Heart right ventricle (tissue), 16 donors: ENCODE measurements at regions not wholly inside any gene's neighbourhood (a gene's known extent, or its start where the extent isn't known, plus 50 kb on each side); places are given as distances from the start of the nearest gene placed in this dataset.

Source experiments
- ATAC-seq, 8 donors: fragments of 200-7000 bp; cut with Tn5 transposase; one replicate each; pipeline ENCODE4 v1.9.1; 2020; ENCODE audit warnings: mild to moderate bottlenecking in 8 of 8, moderate library complexity in 8 of 8, moderate number of reproducible peaks in 1 of 8
- DNase-seq, 2 donors: peaks; one replicate each; pipeline ENCODE4 v3.0.0-alpha.2; 2020
- H3K27ac ChIP-seq, 10 donors: fragments of 200-600 bp; sonication (generic) in 2 of 10; one replicate each; pipeline versions ENCODE4 v1.5.0 to v1.8.0; 2020 to 2022; ENCODE audit warnings: mild to moderate bottlenecking in 3 of 10
- H3K27me3 ChIP-seq, 7 donors: fragments of 200-600 bp; one replicate each; pipeline ENCODE4 v1.8.0; 2021 to 2022; ENCODE audit warnings: mild to moderate bottlenecking in 2 of 7
- H3K36me3 ChIP-seq, 9 donors: fragments of 200-600 bp; sonication (generic) in 1 of 9; one replicate each; pipeline versions ENCODE4 v1.5.0 to v1.8.0; 2020 to 2022; ENCODE audit warnings: mild to moderate bottlenecking in 2 of 9
- H3K4me1 ChIP-seq, 9 donors: fragments of 200-600 bp; sonication (generic) in 1 of 9; one replicate each; pipeline versions ENCODE4 v1.5.0 to v1.8.0; 2020 to 2022; ENCODE audit warnings: mild to moderate bottlenecking in 4 of 9
- H3K4me3 ChIP-seq, 10 donors: fragments of 200-600 bp; sonication (generic) in 2 of 10; one replicate each; pipeline versions ENCODE4 v1.5.0 to v1.8.0; 2020 to 2022; ENCODE audit warnings: mild to moderate bottlenecking in 7 of 10, moderate library complexity in 2 of 10
- H3K9me3 ChIP-seq, 11 donors: fragments of 200-600 bp in 10 of 11; sonication (generic) in 2 of 11; one replicate each; pipeline versions ENCODE4 v1.5.0 to v1.8.0; 2013 to 2022; ENCODE audit warnings: mild to moderate bottlenecking in 2 of 11, control low read depth in 1 of 11, moderate library complexity in 1 of 11
- CTCF ChIP-seq, 9 donors: fragments of 200-600 bp; sonication (generic) in 2 of 9; IDR thresholded peaks; one replicate each; pipeline versions ENCODE4 v1.5.0 to v1.8.0; 2021 to 2022; ENCODE audit warnings: antibody characterized with exemption in 9 of 9, mild to moderate bottlenecking in 5 of 9, moderate library complexity in 1 of 9
- WGBS, 2 donors: extraction: QIAGEN DNeasy Blood & Tissue Kit; methylation state at CpG; one replicate each; pipeline ENCODE4 v1.1.7; 2013; ENCODE audit warnings: inconsistent platforms in 1 of 2; 5-methylcytosine and 5-hydroxymethylcytosine counted together
- intact Hi-C, 10 donors: fragments of 100-400 bp; cut with DNase I; formaldehyde crosslinking; loops; one replicate each; pipeline versions ENCODE4 v1.11.1 to v1.14.2; 2022
- donor health status: Arrhythmogenic right ventricular cardiomyopathy.
- donor health status: ischemic (EF 13 %, LVEDD 7.1; RV severe dilation, severe dysfunction).
- donor health status: healthy with polysubstance abuse.
- donor health status: DM: no; HTN: yes; CAD: no.
- donor health status: DM: no; HTN: no; CAD: no.
- donor health status: ischemic (EF 25% LVEDD 6.9; RV normal size, moderate dysfunction).
- donor health status: ischemic (EF 25% LVEDD 5.7; RV mildly dilated, moderate dysfunction).
- donor health status: healthy.
- donor health status: DM: yes; HTN: yes; CAD: no.
- donor health status: Ischemic cardiomyopathy.
- donor health status: ischemic (EF 35%, LVEDD 5.7; RV mildly dilated, moderate dysfunction).
- donor health status: nonischemic (EF 11% LVEDD 7.7; RV severe dilation, severe dysfunction).
- donor health status: DM: yes; HTN: yes; CAD: no.
- donor health status: PGD.
- donor health status: ischemic (EF 29% LVEDD 5.4; RV normal size, mild dysfunction).
- donor health status: nonischemic (EF 23%, LVEDD 6.1; RV moderate dilation, normal function).

GRCh38 chr5:116813906-116814305, 239.3 kb upstream of the SEMA6A start:
- no peak overlapping the region for H3K4me3 ChIP-seq
- H3K27ac ChIP-seq = no peak overlapping the region
- 62 to 92% methylated on average over 2 of the region's 2 CpGs for WGBS, 2 donors
- intact Hi-C loops = no loop called here
- ATAC-seq (no peak), DNase-seq (no peak)
- H3K4me1 ChIP-seq = no peaks in the 10 kb centered on the region
- peaks cover 0 to 3% (median 0%) of the 10 kb centered on the region in 11 donors for H3K9me3 ChIP-seq
- H3K36me3 ChIP-seq = no peaks in the 10 kb centered on the region
- H3K27me3 ChIP-seq = no peaks in the 10 kb centered on the region
- TF ChIP-seq CTCF (IDR thresholded peaks at IDR 0.05) = no peak

DNA sequence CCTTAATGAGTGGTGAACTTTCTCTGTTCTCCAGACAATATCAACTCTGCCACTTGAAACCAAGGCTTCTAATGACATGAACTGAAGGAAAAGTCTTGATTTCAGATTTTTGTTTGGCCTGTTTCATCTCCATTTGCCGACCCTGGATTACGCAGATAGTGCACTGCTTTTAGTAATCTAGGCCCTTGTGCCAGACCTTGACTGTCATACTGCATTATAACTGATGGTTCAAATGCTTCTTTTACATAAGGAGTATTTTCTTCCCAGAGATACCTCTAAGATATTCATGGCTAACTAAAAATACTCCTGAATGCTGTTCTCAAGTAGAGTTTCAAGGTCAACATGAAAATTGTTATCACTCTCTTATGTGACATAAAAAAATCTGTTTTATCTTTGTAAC, 238.7 kb upstream of the SEMA6A start:
- 93 to 98% methylated on average over 2 of the region's 2 CpGs for WGBS, 2 donors
- H3K27me3 ChIP-seq = no peaks in the 10 kb centered on the region
- H3K27ac ChIP-seq = no peak overlapping the region
- no peak overlapping the region for H3K4me3 ChIP-seq
- intact Hi-C loops = no loop called here
- H3K36me3 ChIP-seq = no peaks in the 10 kb centered on the region
- ATAC-seq = no peak
- no peak for TF ChIP-seq CTCF (IDR thresholded peaks at IDR 0.05)
- no peak for DNase-seq
- H3K4me1 ChIP-seq = no peaks in the 10 kb centered on the region
- peaks cover 0 to 3% (median 0%) of the 10 kb centered on the region in 11 donors for H3K9me3 ChIP-seq

- 67 to 80% methylated on average over 2 of the region's 2 CpGs for WGBS, 2 donors
- no peak for DNase-seq
These were observed 236.3 kb upstream of the SEMA6A start for GRCh38 chr5:116810951-116811350.

DNA sequence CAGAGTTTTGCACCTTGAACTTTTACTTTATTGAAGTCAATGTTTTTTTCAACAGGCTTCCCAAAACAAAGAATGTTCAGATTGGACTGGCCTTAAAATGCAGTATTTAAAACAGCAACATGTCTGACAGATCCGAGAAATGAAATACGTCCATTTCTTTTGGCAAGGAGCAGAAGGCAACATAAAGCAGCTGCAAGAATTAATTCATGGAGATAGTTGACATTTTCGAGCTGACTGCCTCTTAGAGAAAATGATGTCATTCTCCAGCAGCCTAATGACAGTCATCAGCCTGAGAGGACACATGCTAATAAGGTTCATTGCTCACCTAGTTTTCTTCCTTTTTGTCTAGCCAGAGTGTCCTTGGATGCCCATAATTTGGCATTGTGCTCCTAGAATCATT, 232.2 kb upstream of the SEMA6A start:
- Histone ChIP-seq H3K9me3 (no peaks in the 10 kb centered on the region), H3K27ac (no peak overlapping the region), H3K36me3 (no peaks in the 10 kb centered on the region), H3K4me1 (peaks cover 0 to 4% (median 0%) of the 10 kb centered on the region in 9 donors), H3K27me3 (no peaks in the 10 kb centered on the region), H3K4me3 (no peak overlapping the region)
- WGBS, 2 donors = 58 to 66% methylated on average over 3 of the region's 3 CpGs
- no peak for DNase-seq
- intact Hi-C loops = loop anchor here in 1 of 10 donors (10.0 kb wide), 1 partner anchor 138 kb away; no protein-coding TSS in a partner anchor
- no peak for TF ChIP-seq CTCF (IDR thresholded peaks at IDR 0.05)
- no peak for ATAC-seq

More at GRCh38 chr5:116810951-116811350, 236.3 kb upstream of the SEMA6A start:
- H3K36me3 ChIP-seq = no peaks in the 10 kb centered on the region
- ATAC-seq = no peak
- intact Hi-C loops = no loop called here
- H3K27me3 ChIP-seq = no peaks in the 10 kb centered on the region
- TF ChIP-seq CTCF (IDR thresholded peaks at IDR 0.05) = no peak
- peaks cover 0 to 4% (median 0%) of the 10 kb centered on the region in 9 donors for H3K4me1 ChIP-seq
- H3K27ac ChIP-seq = no peak overlapping the region
- no peak overlapping the region for H3K4me3 ChIP-seq
- H3K9me3 ChIP-seq = peaks cover 0 to 3% (median 0%) of the 10 kb centered on the region in 11 donors
